ENCODE measurements at regions not wholly inside any gene's neighbourhood (a gene's known extent, or its start where the extent isn't known, plus 50 kb on each side); places are given as distances from the start of the nearest gene placed in this dataset.

GRCh38 chr17:77531002-77531401 lies 390.2 kb downstream of the SEC14L1 start:
- TF ChIP-seq CTCF (CRISPR knock-in tag; IDR thresholded peaks at IDR 0.05) (no peak), YY1 (IDR thresholded peaks at IDR 0.05; ENCODE audit: insufficient read depth, insufficient replicate concordance, low read depth, low read length) (no peak), TCF7L2 (IDR thresholded peaks at IDR 0.05; ENCODE audit: low read depth, low read length) (no peak), SP1 (IDR thresholded peaks at IDR 0.05) (no peak), SP1 (CRISPR knock-in tag; IDR thresholded peaks at IDR 0.05) (no peak), NFIC (IDR thresholded peaks at IDR 0.05; ENCODE audit: low read length) (no peak), AFF4 (CRISPR knock-in tag; IDR thresholded peaks at IDR 0.05) (no peak), ZNF18 (CRISPR knock-in tag; IDR thresholded peaks at IDR 0.05; ENCODE audit: insufficient replicate concordance) (no peak), SMYD3 (CRISPR knock-in tag; IDR thresholded peaks at IDR 0.05) (no peak), HOXA9 (CRISPR knock-in tag; IDR thresholded peaks at IDR 0.05; ENCODE audit: borderline replicate concordance) (no peak)

Data from HepG2 (cell line).